NCI-H1092 treated with DMSO at 0.1 percent for 48 hours (cell line): ENCODE measurements at regions not wholly inside any gene's neighbourhood (a gene's known extent, or its start where the extent isn't known, plus 50 kb on each side); places are given as distances from the start of the nearest gene placed in this dataset.
A peak's percentile ranks its signal among the peaks of the same experiment; 100 is the strongest.
"Not testable (repeated sequence)": the region's sequence is repeated elsewhere in the genome, so short reads cannot be mapped to it uniquely, and the experiment has no call there.

Experiments used
- DNase-seq: peaks from one replicate; lab custom pipeline; 2025; lab: John Stamatoyannopoulos, UW

GRCh38 chr11:11220786-11221185 is 132.3 kb downstream of the CSNK2A3 start:
- DNase-seq, result no peak

GRCh38 chr11:11218629-11218986 is 134.4 kb downstream of the CSNK2A3 start:
- no peak for DNase-seq

- no peak for DNase-seq
Measured at GRCh38 chr11:11217929-11218628, 135.0 kb downstream of the CSNK2A3 start.

- no peak for DNase-seq
Measured at GRCh38 chr11:11217289-11217928, 135.6 kb downstream of the CSNK2A3 start.

GRCh38 chr11:11215944-11216343 is 137.1 kb downstream of the CSNK2A3 start:
- peak; percentile 21 for DNase-seq

- DNase-seq, result no peak
Measured at GRCh38 chr11:11215058-11215815, 137.8 kb downstream of the CSNK2A3 start.

- DNase-seq, result no peak
Measured at GRCh38 chr11:11213117-11213516, 139.9 kb downstream of the CSNK2A3 start.

- no peak for DNase-seq
Measured at GRCh38 chr11:11211888-11212287, 141.2 kb downstream of the CSNK2A3 start.

GRCh38 chr11:11211186-11211585 is 141.9 kb downstream of the CSNK2A3 start:
- DNase-seq, result peak; percentile 31

GRCh38 chr11:11210446-11210845 is 142.6 kb downstream of the CSNK2A3 start:
- DNase-seq, result no peak

- DNase-seq, result no peak
Measured at GRCh38 chr11:11209967-11210366, 143.1 kb downstream of the CSNK2A3 start.

- DNase-seq, result no peak
Measured at GRCh38 chr11:11208994-11209393, 144.1 kb downstream of the CSNK2A3 start.

- DNase-seq, result no peak
Measured at GRCh38 chr11:11207428-11207827, 145.6 kb downstream of the CSNK2A3 start.

- DNase-seq, result no peak
Measured at GRCh38 chr11:11206484-11206883, 146.6 kb downstream of the CSNK2A3 start.

- no peak for DNase-seq
Measured at GRCh38 chr11:11202885-11203284, 150.2 kb downstream of the CSNK2A3 start.

- not testable (repeated sequence) for DNase-seq
Measured at GRCh38 chr11:11201302-11201701, 151.7 kb downstream of the CSNK2A3 start.

- DNase-seq, result no peak
Measured at GRCh38 chr11:11192541-11192940, 160.5 kb downstream of the CSNK2A3 start.

GRCh38 chr11:11189506-11189905 is 163.5 kb downstream of the CSNK2A3 start:
- DNase-seq, result no peak

GRCh38 chr11:11186249-11186648 is 166.8 kb downstream of the CSNK2A3 start:
- DNase-seq, result no peak

- no peak for DNase-seq
Measured at GRCh38 chr11:11182261-11182660, 170.8 kb downstream of the CSNK2A3 start.

- DNase-seq, result no peak
Measured at GRCh38 chr11:11178671-11179638, 174.1 kb downstream of the CSNK2A3 start.
